ENCODE measurements at regions not wholly inside any gene's neighbourhood (a gene's known extent, or its start where the extent isn't known, plus 50 kb on each side); places are given as distances from the start of the nearest gene placed in this dataset.
"Not testable (repeated sequence)": the region's sequence is repeated elsewhere in the genome, so short reads cannot be mapped to it uniquely, and the experiment has no call there.

DNA sequence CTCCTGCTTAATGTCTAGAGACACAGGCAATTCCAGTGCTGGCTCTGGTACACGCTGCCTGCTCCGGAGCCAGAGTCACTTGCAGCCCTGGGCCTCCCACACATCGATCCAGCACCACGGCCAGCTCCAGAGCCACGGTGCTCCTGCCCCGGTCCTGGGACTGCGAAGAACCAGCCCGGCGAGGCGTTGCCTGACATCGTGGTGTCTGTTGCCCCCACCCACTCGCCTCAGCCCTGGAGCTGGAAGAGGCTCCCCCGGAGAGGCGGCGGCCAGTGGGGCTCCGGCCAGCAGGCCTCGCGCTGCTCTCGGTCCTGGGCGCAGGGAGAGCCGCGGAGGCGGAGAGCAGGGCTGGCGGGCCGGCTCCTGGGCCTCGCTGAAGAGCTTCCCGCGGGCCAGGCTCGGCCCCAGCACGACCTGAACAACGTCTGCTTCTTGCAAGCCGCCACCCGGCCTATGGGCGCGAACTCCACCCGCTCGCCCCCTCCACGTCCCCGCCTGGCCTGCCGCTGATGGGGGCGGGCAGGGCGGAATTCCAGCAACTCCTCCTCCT, 364.8 kb downstream of the CEP170 start:
- Mint-ChIP-seq H3K9me3 (ENCODE audit: low read depth, unreplicated experiment) (peaks cover 8% of the 10 kb centered on the region), H3K4me3 (ENCODE audit: low read depth, unreplicated experiment) (no peak overlapping the region), H3K4me1 (ENCODE audit: low read depth, unreplicated experiment) (no peaks in the 10 kb centered on the region), H3K27me3 (ENCODE audit: unreplicated experiment) (no peaks in the 10 kb centered on the region), H3K27ac (ENCODE audit: unreplicated experiment) (no peak overlapping the region), H3K36me3 (ENCODE audit: insufficient read depth, unreplicated experiment) (no peaks in the 10 kb centered on the region)
- peak; percentile 14 for DNase-seq
- intact Hi-C loops (cut with micrococcal nuclease; ENCODE audit: unreplicated experiment): no loop called here
- BruUV-seq (replicated peaks): no TSS peak
- TF ChIP-seq, protein P1, sequence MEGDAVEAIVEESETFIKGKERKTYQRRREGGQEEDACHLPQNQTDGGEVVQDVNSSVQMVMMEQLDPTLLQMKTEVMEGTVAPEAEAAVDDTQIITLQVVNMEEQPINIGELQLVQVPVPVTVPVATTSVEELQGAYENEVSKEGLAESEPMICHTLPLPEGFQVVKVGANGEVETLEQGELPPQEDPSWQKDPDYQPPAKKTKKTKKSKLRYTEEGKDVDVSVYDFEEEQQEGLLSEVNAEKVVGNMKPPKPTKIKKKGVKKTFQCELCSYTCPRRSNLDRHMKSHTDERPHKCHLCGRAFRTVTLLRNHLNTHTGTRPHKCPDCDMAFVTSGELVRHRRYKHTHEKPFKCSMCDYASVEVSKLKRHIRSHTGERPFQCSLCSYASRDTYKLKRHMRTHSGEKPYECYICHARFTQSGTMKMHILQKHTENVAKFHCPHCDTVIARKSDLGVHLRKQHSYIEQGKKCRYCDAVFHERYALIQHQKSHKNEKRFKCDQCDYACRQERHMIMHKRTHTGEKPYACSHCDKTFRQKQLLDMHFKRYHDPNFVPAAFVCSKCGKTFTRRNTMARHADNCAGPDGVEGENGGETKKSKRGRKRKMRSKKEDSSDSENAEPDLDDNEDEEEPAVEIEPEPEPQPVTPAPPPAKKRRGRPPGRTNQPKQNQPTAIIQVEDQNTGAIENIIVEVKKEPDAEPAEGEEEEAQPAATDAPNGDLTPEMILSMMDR (IDR thresholded peaks at IDR 0.05; ENCODE audit: unreplicated experiment): no peak
- CTCF ChIA-PET: no interaction called here

DNA sequence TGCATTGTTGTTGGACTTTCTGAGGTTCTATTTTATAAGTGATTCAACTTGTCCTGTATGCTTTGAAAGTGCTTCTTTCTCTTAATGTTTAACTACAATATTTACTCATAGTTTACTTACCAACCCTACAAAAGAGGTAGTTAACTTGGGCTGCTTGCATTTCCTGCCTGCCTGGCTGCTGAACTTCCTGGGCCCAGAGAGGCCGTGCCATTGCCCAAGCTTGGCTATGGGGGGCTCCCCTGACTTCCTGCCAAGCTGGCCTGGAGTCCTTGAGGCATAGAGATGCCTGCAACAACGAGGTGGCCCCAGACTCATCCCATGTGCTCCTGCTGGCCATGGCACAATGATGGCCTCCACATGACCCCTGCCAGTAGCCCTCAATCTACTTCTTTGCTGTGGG, 361.6 kb upstream of the PLD5 start:
- no TSS peak for BruUV-seq (replicated peaks)
- Mint-ChIP-seq H3K4me1 (ENCODE audit: low read depth, unreplicated experiment) (no peaks in the 10 kb centered on the region), H3K36me3 (ENCODE audit: insufficient read depth, unreplicated experiment) (no peaks in the 10 kb centered on the region), H3K27me3 (ENCODE audit: unreplicated experiment) (no peaks in the 10 kb centered on the region), H3K4me3 (ENCODE audit: low read depth, unreplicated experiment) (no peak overlapping the region), H3K27ac (ENCODE audit: unreplicated experiment) (peak overlapping the region; percentile 80), H3K9me3 (ENCODE audit: low read depth, unreplicated experiment) (peaks cover 11% of the 10 kb centered on the region)
- peak; percentile 69 for DNase-seq
- intact Hi-C loops (cut with micrococcal nuclease; ENCODE audit: unreplicated experiment): no loop called here
- TF ChIP-seq, protein P1 (IDR thresholded peaks at IDR 0.05; ENCODE audit: unreplicated experiment): no peak
- CTCF ChIA-PET: interaction anchor here (0.5 kb wide), 1 partner anchor 1981 kb away, joined by 6 read pairs; no protein-coding TSS in a partner anchor

DNA sequence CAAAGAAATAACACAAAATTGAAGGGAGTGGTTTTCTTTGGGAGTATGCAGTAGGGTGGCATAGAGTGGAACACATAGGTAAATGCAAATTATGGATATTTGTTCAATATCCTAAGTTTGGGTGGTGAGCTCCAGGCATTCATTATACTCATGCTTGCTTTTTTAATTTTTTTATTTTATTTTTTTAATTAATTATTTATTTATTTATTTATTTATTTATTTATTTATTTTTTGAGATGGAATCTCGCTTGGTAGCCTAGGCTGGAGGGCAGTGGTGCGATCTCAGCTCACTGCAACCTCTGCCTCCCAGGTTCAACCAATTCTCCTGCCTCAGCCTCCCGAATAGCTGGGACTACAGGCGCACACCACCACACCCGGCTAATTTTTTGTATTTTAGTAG, 355.5 kb upstream of the PLD5 start:
- H3K36me3 Mint-ChIP-seq (ENCODE audit: insufficient read depth, unreplicated experiment); H3K27me3 Mint-ChIP-seq (ENCODE audit: unreplicated experiment); DNase-seq; CTCF ChIA-PET; intact Hi-C loops (cut with micrococcal nuclease; ENCODE audit: unreplicated experiment); H3K9me3 Mint-ChIP-seq (ENCODE audit: low read depth, unreplicated experiment); H3K4me3 Mint-ChIP-seq (ENCODE audit: low read depth, unreplicated experiment); H3K27ac Mint-ChIP-seq (ENCODE audit: unreplicated experiment); BruUV-seq (replicated peaks): not testable (repeated sequence)
- H3K4me1 Mint-ChIP-seq (ENCODE audit: low read depth, unreplicated experiment): peaks cover 16% of the 10 kb centered on the region

DNA sequence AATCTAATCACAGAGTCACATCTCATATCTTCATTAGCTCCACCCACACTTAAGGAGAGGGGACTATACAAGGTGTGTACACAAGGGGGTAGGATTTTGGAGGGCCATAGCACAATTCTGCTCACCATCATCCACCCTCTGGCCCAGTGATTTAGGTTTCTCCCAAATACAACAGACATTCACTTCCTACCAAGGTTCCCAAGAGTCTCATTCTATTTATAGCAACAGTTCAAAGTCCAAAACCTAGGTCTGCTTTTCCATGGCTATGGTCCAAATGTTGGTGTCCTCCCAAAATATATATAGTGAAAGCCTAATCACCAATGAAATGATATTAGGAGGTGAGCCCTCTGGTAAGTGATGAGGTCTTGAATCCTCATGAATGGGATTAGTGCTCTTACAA, 353.2 kb upstream of the PLD5 start:
- TF ChIP-seq, protein P1 (IDR thresholded peaks at IDR 0.05; ENCODE audit: unreplicated experiment): no peak
- H3K27ac Mint-ChIP-seq (ENCODE audit: unreplicated experiment): no peak overlapping the region
- CTCF ChIA-PET: no interaction called here
- no TSS peak for BruUV-seq (replicated peaks)
- intact Hi-C loops (cut with micrococcal nuclease; ENCODE audit: unreplicated experiment): no loop called here
- DNase-seq: no peak
- no peaks in the 10 kb centered on the region for H3K36me3 Mint-ChIP-seq (ENCODE audit: insufficient read depth, unreplicated experiment)
- H3K4me3 Mint-ChIP-seq (ENCODE audit: low read depth, unreplicated experiment): no peak overlapping the region
- no peaks in the 10 kb centered on the region for H3K27me3 Mint-ChIP-seq (ENCODE audit: unreplicated experiment)
- no peaks in the 10 kb centered on the region for H3K9me3 Mint-ChIP-seq (ENCODE audit: low read depth, unreplicated experiment)
- H3K4me1 Mint-ChIP-seq (ENCODE audit: low read depth, unreplicated experiment): peaks cover 16% of the 10 kb centered on the region

DNA sequence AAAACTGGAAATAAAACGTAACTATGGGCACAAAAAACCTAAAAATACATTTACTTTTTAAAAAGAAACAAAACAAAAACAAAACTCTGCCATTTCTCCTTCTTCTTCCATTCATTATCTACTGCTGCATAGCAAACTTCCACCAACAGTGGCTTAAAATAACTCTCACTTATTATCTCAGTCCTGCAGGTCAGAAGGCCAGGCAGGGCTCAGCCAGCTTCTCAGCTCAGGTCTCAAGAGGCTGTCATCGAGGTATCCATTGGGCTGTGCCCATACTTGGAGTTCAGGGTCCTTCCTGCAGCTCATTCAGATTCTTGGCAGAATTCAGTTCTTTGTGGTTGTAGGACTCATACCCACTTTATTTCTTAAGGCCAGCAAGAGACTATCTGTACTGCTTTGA, 352.7 kb upstream of the PLD5 start:
- intact Hi-C loops (cut with micrococcal nuclease; ENCODE audit: unreplicated experiment): no loop called here
- CTCF ChIA-PET: interaction anchor here (0.7 kb wide), 1 partner anchor 107 kb away, joined by 3 read pairs; no protein-coding TSS in a partner anchor
- H3K36me3 Mint-ChIP-seq (ENCODE audit: insufficient read depth, unreplicated experiment): no peaks in the 10 kb centered on the region
- no peaks in the 10 kb centered on the region for H3K9me3 Mint-ChIP-seq (ENCODE audit: low read depth, unreplicated experiment)
- no TSS peak for BruUV-seq (replicated peaks)
- H3K27ac Mint-ChIP-seq (ENCODE audit: unreplicated experiment): no peak overlapping the region
- H3K4me3 Mint-ChIP-seq (ENCODE audit: low read depth, unreplicated experiment): no peak overlapping the region
- H3K4me1 Mint-ChIP-seq (ENCODE audit: low read depth, unreplicated experiment): peaks cover 16% of the 10 kb centered on the region
- TF ChIP-seq, protein P1 (IDR thresholded peaks at IDR 0.05; ENCODE audit: unreplicated experiment): no peak
- DNase-seq: no peak
- no peaks in the 10 kb centered on the region for H3K27me3 Mint-ChIP-seq (ENCODE audit: unreplicated experiment)
